ENCODE measurements at regions not wholly inside any gene's neighbourhood (a gene's known extent, or its start where the extent isn't known, plus 50 kb on each side); places are given as distances from the start of the nearest gene placed in this dataset. TPM values are rescaled to one million over a fixed set of nuclear protein-coding genes. Genes with fewer than 3 reads are reported as not detected.

- H3K9me3 ChIP-seq = no peaks in the 10 kb centered on the region
- no peak for TF ChIP-seq CTCF (IDR thresholded peaks at IDR 0.05)
- no peak for TF ChIP-seq EP300 (IDR thresholded peaks at IDR 0.05)
- TF ChIP-seq POLR2A (IDR thresholded peaks at IDR 0.05) = no peak
- DNase-seq = no peak
- H3K36me3 ChIP-seq = no peaks in the 10 kb centered on the region
- 45 to 64% (median 57%) methylated on average over 2 of the region's 2 CpGs for WGBS, 3 donors
- intact Hi-C loops (cut with DNase I) = no loop called here
- no peak overlapping the region for H3K27ac ChIP-seq
- no peaks in the 10 kb centered on the region for H3K27me3 ChIP-seq
- no peak overlapping the region for H3K4me3 ChIP-seq
- no peaks in the 10 kb centered on the region for H3K4me1 ChIP-seq (ENCODE audit: insufficient read depth)
Measured at GRCh38 chr1:233549404-233549803, 64.5 kb upstream of the KCNK1 start.

- H3K4me3 ChIP-seq = no peak overlapping the region
- H3K27ac ChIP-seq = no peak overlapping the region
- no peak for DNase-seq
- no peaks in the 10 kb centered on the region for H3K36me3 ChIP-seq
- no peaks in the 10 kb centered on the region for H3K4me1 ChIP-seq (ENCODE audit: insufficient read depth)
- no peaks in the 10 kb centered on the region for H3K27me3 ChIP-seq
- TF ChIP-seq POLR2A (IDR thresholded peaks at IDR 0.05) (no peak), CTCF (IDR thresholded peaks at IDR 0.05) (no peak), EP300 (IDR thresholded peaks at IDR 0.05) (no peak)
- WGBS, 3 donors = 84 to 93% (median 92%) methylated on average over 3 of the region's 3 CpGs
- intact Hi-C loops (cut with DNase I) = no loop called here
- H3K9me3 ChIP-seq = no peaks in the 10 kb centered on the region
Measured at GRCh38 chr1:233549917-233550316, 64.0 kb upstream of the KCNK1 start.

GRCh38 chr1:233554037-233554436 is 59.9 kb upstream of the KCNK1 start:
- Histone ChIP-seq H3K4me3 (no peak overlapping the region), H3K27me3 (no peaks in the 10 kb centered on the region), H3K27ac (no peak overlapping the region), H3K4me1 (ENCODE audit: insufficient read depth) (no peaks in the 10 kb centered on the region), H3K36me3 (no peaks in the 10 kb centered on the region), H3K9me3 (no peaks in the 10 kb centered on the region)
- TF ChIP-seq CTCF (IDR thresholded peaks at IDR 0.05) (no peak), EP300 (IDR thresholded peaks at IDR 0.05) (no peak), POLR2A (IDR thresholded peaks at IDR 0.05) (no peak)
- no peak for DNase-seq
- 49 to 53% (median 51%) methylated on average over 2 of the region's 2 CpGs for WGBS, 3 donors
- intact Hi-C loops (cut with DNase I) = no loop called here

GRCh38 chr1:233561708-233562426 is 52.0 kb upstream of the KCNK1 start:
- intact Hi-C loops (cut with DNase I) = no loop called here
- no peak for TF ChIP-seq POLR2A (IDR thresholded peaks at IDR 0.05)
- TF ChIP-seq CTCF (IDR thresholded peaks at IDR 0.05) = no peak
- no peak for TF ChIP-seq EP300 (IDR thresholded peaks at IDR 0.05)
- no peak for DNase-seq
- Histone ChIP-seq H3K27ac (no peak overlapping the region), H3K4me1 (ENCODE audit: insufficient read depth) (no peaks in the 10 kb centered on the region), H3K27me3 (no peaks in the 10 kb centered on the region), H3K9me3 (no peaks in the 10 kb centered on the region), H3K36me3 (no peaks in the 10 kb centered on the region), H3K4me3 (no peak overlapping the region)

Small RNA genes in the stretch of these regions (small RNA-seq; reads per million reads assigned to genes)
- gene RNU4-77P = not detected
